ENCODE measurements at regions not wholly inside any gene's neighbourhood (a gene's known extent, or its start where the extent isn't known, plus 50 kb on each side); places are given as distances from the start of the nearest gene placed in this dataset.

DNA sequence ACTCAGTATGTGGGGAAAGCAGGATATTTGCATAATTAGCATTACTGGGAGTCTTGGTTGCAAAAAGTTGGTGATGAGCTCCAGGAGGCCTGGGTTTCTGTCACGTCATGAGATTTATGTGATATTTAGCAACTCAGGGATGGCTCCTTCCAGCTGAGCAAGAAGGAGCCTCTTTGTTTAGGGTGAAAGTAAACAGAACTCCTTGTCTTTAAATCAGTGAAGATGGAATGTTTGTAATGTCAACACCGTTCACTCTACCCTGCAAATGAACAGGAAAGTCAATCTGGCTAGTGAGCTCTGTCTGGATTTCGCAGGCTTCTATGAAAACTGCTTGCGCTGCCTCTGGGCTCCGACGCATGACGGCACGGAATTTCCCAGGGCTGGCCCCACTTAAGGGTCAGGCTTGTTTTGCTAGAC lies 86.9 kb downstream of the PXDC1 start:
- TF ChIP-seq POLR2A (IDR thresholded peaks at IDR 0.05) (no peak), POLR2AphosphoS5 (IDR thresholded peaks at IDR 0.05) (no peak), EP300 (IDR thresholded peaks at IDR 0.05) (no peak)
- TF ChIP-seq, protein P1, sequence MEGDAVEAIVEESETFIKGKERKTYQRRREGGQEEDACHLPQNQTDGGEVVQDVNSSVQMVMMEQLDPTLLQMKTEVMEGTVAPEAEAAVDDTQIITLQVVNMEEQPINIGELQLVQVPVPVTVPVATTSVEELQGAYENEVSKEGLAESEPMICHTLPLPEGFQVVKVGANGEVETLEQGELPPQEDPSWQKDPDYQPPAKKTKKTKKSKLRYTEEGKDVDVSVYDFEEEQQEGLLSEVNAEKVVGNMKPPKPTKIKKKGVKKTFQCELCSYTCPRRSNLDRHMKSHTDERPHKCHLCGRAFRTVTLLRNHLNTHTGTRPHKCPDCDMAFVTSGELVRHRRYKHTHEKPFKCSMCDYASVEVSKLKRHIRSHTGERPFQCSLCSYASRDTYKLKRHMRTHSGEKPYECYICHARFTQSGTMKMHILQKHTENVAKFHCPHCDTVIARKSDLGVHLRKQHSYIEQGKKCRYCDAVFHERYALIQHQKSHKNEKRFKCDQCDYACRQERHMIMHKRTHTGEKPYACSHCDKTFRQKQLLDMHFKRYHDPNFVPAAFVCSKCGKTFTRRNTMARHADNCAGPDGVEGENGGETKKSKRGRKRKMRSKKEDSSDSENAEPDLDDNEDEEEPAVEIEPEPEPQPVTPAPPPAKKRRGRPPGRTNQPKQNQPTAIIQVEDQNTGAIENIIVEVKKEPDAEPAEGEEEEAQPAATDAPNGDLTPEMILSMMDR (IDR thresholded peaks at IDR 0.05): no peak

Measured in upper lobe of left lung (tissue), 4 donors.